IMR-90 (cell line): ENCODE measurements at regions not wholly inside any gene's neighbourhood (a gene's known extent, or its start where the extent isn't known, plus 50 kb on each side); places are given as distances from the start of the nearest gene placed in this dataset.

Source experiments
- ATAC-seq: fragments of 200-7000 bp; cut with Tn5 transposase; 2 replicates; pipeline ENCODE4 v1.9.1; 2020; ENCODE audit warnings: low read depth, mild to moderate bottlenecking, moderate library complexity
- BruUV-seq: library from RNA; stranded (reverse); fragments of 400-500 nt; replicated peaks from 2 replicates; lab custom pipeline; 2021; lab: Mats Ljungman, UMichigan
- CTCF ChIA-PET: fragments of 300-600 bp; formaldehyde crosslinking; extraction: SDS; loops from one replicate; lab custom pipeline; 2021; ENCODE audit warnings: antibody characterized with exemption; lab: Yijun Ruan, JAX
- POLR2A ChIA-PET: fragments of 300-600 bp; sonication (Branson Sonifier 250); formaldehyde crosslinking; loops from one replicate; lab custom pipeline; 2022; ENCODE audit warnings: antibody characterized with exemption; ENCODE audit not compliant: unreplicated experiment; lab: Charles Lee
- DNase-seq: peaks from one replicate; pipeline ENCODE4 v3.0.0; 2013
- H2AFZ ChIP-seq: replicated peaks from 2 replicates; pipeline ENCODE3; 2013; ENCODE audit warnings: low read length, mild to moderate bottlenecking; ENCODE audit not compliant: poor library complexity
- H2AK5ac ChIP-seq: 2 replicates; pipeline ENCODE4 v1.6.1; 2013; ENCODE audit warnings: low read depth, low read length, inconsistent platforms
- H2AK9ac ChIP-seq: replicated peaks from 2 replicates; pipeline ENCODE3; 2013; ENCODE audit warnings: mild to moderate bottlenecking, low read depth, low read length, moderate library complexity; ENCODE audit not compliant: poor library complexity
- H2BK120ac ChIP-seq: 2 replicates; pipeline ENCODE4 v1.6.1; 2013; ENCODE audit warnings: low read depth, low read length, inconsistent platforms
- H2BK15ac ChIP-seq: 3 replicates; pipeline ENCODE4 v1.6.1; 2013; ENCODE audit warnings: low read depth, low read length, inconsistent platforms
- H2BK20ac ChIP-seq: 2 replicates; pipeline ENCODE4 v1.6.1; 2013; ENCODE audit warnings: low read depth, mild to moderate bottlenecking, inconsistent platforms, low read length, moderate library complexity
- H2BK5ac ChIP-seq: 2 replicates; pipeline ENCODE4 v1.6.1; 2013; ENCODE audit warnings: mild to moderate bottlenecking, low read depth, low read length, inconsistent platforms; ENCODE audit not compliant: poor library complexity, severe bottlenecking
- H3K14ac ChIP-seq: replicated peaks from 2 replicates; pipeline ENCODE4 v1.6.1; 2013; ENCODE audit warnings: low read depth, low read length, inconsistent platforms
- H3K18ac ChIP-seq: 2 replicates; pipeline ENCODE4 v1.6.1; 2013; ENCODE audit warnings: low read depth, low read length, control low read depth
- H3K23ac ChIP-seq: 2 replicates; pipeline ENCODE4 v1.6.1; 2013; ENCODE audit warnings: low read depth, low read length, inconsistent platforms
- H3K27ac ChIP-seq: 2 replicates; pipeline ENCODE4 v1.5.1; 2013; ENCODE audit warnings: mild to moderate bottlenecking, control low read depth, low read length; ENCODE audit not compliant: insufficient read depth
- H3K27me3 ChIP-seq: 2 replicates; pipeline ENCODE4 v1.6.1; 2013; ENCODE audit warnings: low read length; ENCODE audit not compliant: control insufficient read depth, insufficient read depth
- H3K36me3 ChIP-seq: 2 replicates; pipeline ENCODE4 v1.6.1; 2013; ENCODE audit warnings: low read length, mixed read lengths; ENCODE audit not compliant: control insufficient read depth, insufficient read depth
- H3K4ac ChIP-seq: 2 replicates; pipeline ENCODE4 v1.6.1; 2013; ENCODE audit warnings: low read depth, low read length, inconsistent platforms
- H3K4me1 ChIP-seq: 2 replicates; pipeline ENCODE4 v1.6.1; 2013; ENCODE audit warnings: low read length, mixed read lengths; ENCODE audit not compliant: control insufficient read depth, insufficient read depth
- H3K4me2 ChIP-seq: 2 replicates; pipeline ENCODE4 v1.6.1; 2013; ENCODE audit warnings: low read depth, mild to moderate bottlenecking, control low read depth, low read length, moderate library complexity
- H3K4me3 ChIP-seq: 2 replicates; pipeline ENCODE4 v1.5.1; 2013; ENCODE audit warnings: low read depth, mild to moderate bottlenecking, control low read depth, low read length, moderate library complexity; ENCODE audit not compliant: insufficient read depth
- H3K56ac ChIP-seq: 2 replicates; pipeline ENCODE4 v1.6.1; 2013; ENCODE audit warnings: low read length, inconsistent platforms; ENCODE audit not compliant: insufficient read depth; ENCODE audit errors: extremely low read depth
- H3K79me1 ChIP-seq, 2 experiments: 2 replicates each; pipeline ENCODE4 v1.6.1; 2013; ENCODE audit warnings: low read length in 2 of 2, inconsistent platforms in 1 of 2, low read depth in 1 of 2
- H3K9ac ChIP-seq: 2 replicates; pipeline ENCODE4 v1.6.1; 2013; ENCODE audit warnings: low read depth, low read length, control low read depth
- H3K9me1 ChIP-seq: 2 replicates; pipeline ENCODE4 v1.6.1; 2013; ENCODE audit warnings: low read length, inconsistent platforms; ENCODE audit not compliant: insufficient read depth
- H3K9me3 ChIP-seq: 2 replicates; pipeline ENCODE4 v1.6.1; 2013; ENCODE audit warnings: low read length; ENCODE audit not compliant: control insufficient read depth, insufficient read depth
- H4K20me1 ChIP-seq: 2 replicates; pipeline ENCODE4 v1.6.1; 2013; ENCODE audit warnings: low read length, inconsistent platforms; ENCODE audit not compliant: insufficient read depth
- H4K5ac ChIP-seq: 2 replicates; pipeline ENCODE4 v1.6.1; 2013; ENCODE audit warnings: mild to moderate bottlenecking, low read depth, low read length, control low read depth
- H4K8ac ChIP-seq, 2 experiments: 2 replicates each; pipeline ENCODE4 v1.6.1; 2013; ENCODE audit warnings: low read depth in 2 of 2, low read length in 2 of 2, control low read depth in 1 of 2, inconsistent platforms in 1 of 2
- H4K91ac ChIP-seq: 2 replicates; pipeline ENCODE4 v1.6.1; 2013; ENCODE audit warnings: low read depth, low read length, inconsistent platforms; ENCODE audit not compliant: insufficient read depth
- CEBPB ChIP-seq: IDR thresholded peaks from 2 replicates; pipeline ENCODE4 v1.6.1; 2012; ENCODE audit warnings: low read depth, low read length, improper control_type of control experiment
- CHD1 ChIP-seq: IDR thresholded peaks from 2 replicates; pipeline ENCODE4 v1.6.1; 2012; ENCODE audit warnings: low read depth, low read length, improper control_type of control experiment
- CTCF ChIP-seq: conservative IDR thresholded peaks from 2 replicates; pipeline ENCODE4 v1.5.1; 2012; ENCODE audit warnings: mild to moderate bottlenecking, low read depth, low read length, improper control_type of control experiment
- ELK1 ChIP-seq: fragments of 150-350 bp; IDR thresholded peaks from 2 replicates; pipeline ENCODE4 v1.6.1; 2016; ENCODE audit warnings: low read depth, mild to moderate bottlenecking, low read length, moderate library complexity, borderline replicate concordance
- FOS ChIP-seq: fragments of 150-350 bp; IDR thresholded peaks from 2 replicates; pipeline ENCODE4 v1.6.1; 2016; ENCODE audit warnings: low read depth, low read length
- MAFK ChIP-seq: IDR thresholded peaks from 2 replicates; pipeline ENCODE4 v1.6.1; 2012; ENCODE audit warnings: low read depth, low read length, improper control_type of control experiment
- MAZ ChIP-seq: IDR thresholded peaks from 2 replicates; pipeline ENCODE4 v1.6.1; 2012; ENCODE audit warnings: low read depth, mild to moderate bottlenecking, low read length, improper control_type of control experiment, moderate library complexity, borderline replicate concordance
- MXI1 ChIP-seq: IDR thresholded peaks from 2 replicates; pipeline ENCODE4 v1.6.1; 2012; ENCODE audit warnings: low read depth, mild to moderate bottlenecking, low read length, moderate library complexity, borderline replicate concordance
- NFE2L2 ChIP-seq: fragments of 150-350 bp; IDR thresholded peaks from 2 replicates; pipeline ENCODE4 v1.6.1; 2016; ENCODE audit warnings: low read depth, mild to moderate bottlenecking, low read length
- POLR2A ChIP-seq: IDR thresholded peaks from 2 replicates; pipeline ENCODE4 v1.6.1; 2012; ENCODE audit warnings: mild to moderate bottlenecking, low read depth, low read length
- RAD21 ChIP-seq: IDR thresholded peaks from 2 replicates; pipeline ENCODE4 v1.6.1; 2012; ENCODE audit warnings: low read length, improper control_type of control experiment
- RCOR1 ChIP-seq: IDR thresholded peaks from 2 replicates; pipeline ENCODE4 v1.6.1; 2012; ENCODE audit warnings: mild to moderate bottlenecking, low read length, improper control_type of control experiment; ENCODE audit not compliant: insufficient replicate concordance
- RFX5 ChIP-seq: IDR thresholded peaks from 2 replicates; pipeline ENCODE4 v1.8.0; 2012; ENCODE audit warnings: low read depth, mild to moderate bottlenecking, low read length, moderate library complexity
- SMC3 ChIP-seq: fragments of 150-350 bp; IDR thresholded peaks from 2 replicates; pipeline ENCODE4 v1.6.1; 2016; ENCODE audit warnings: low read depth, mild to moderate bottlenecking, antibody characterized with exemption, low read length, moderate library complexity
- USF2 ChIP-seq: fragments of 150-350 bp; IDR thresholded peaks from 2 replicates; pipeline ENCODE4 v1.6.1; 2017; ENCODE audit warnings: mild to moderate bottlenecking, antibody characterized with exemption, low read length, low read depth
- WGBS, 2 experiments: methylation state at CpG; one replicate each; pipeline versions ENCODE4 v1.1.5 to v1.1.7; 2013; ENCODE audit warnings: missing lambda C conversion rate in 2 of 2; ENCODE audit not compliant: insufficient read length in 1 of 2; ENCODE audit errors: extremely low coverage in 2 of 2; 5-methylcytosine and 5-hydroxymethylcytosine counted together
- dilution Hi-C: fragments of 300-500 bp; cut with HindIII; formaldehyde crosslinking; loops from one replicate; pipeline ENCODE4 v1.14.3; 2018; ENCODE audit warnings: low sequenced_read_pairs; ENCODE audit not compliant: unreplicated experiment
- in situ Hi-C: fragments of 300-500 bp; cut with MboI; formaldehyde crosslinking; loops from 3 replicates; pipeline ENCODE4 v1.14.3; 2019; ENCODE audit warnings: low sequenced_read_pairs, inconsistent platforms, mixed read lengths
- intact Hi-C: fragments of 100-400 bp; cut with micrococcal nuclease; formaldehyde crosslinking; loops from 2 replicates; pipeline ENCODE4 v1.10.0; 2022

- Histone ChIP-seq H3K56ac (peak overlapping the region; percentile 70; the same call in 1 of the 2 replicates), H3K4me3 (no peak overlapping the region), H3K79me1 (no peaks in the 10 kb centered on the region), H4K8ac (peak overlapping the region; percentile 61 to 90), H2BK15ac (peak overlapping the region; percentile 71; the same call in 2 of the 3 replicates), H2BK20ac (peak overlapping the region; percentile 93), H2AK5ac (peak overlapping the region; percentile 88), H2BK120ac (peak overlapping the region; percentile 96), H2AFZ (peak overlapping the region; percentile 90), H3K9ac (no peak overlapping the region), H3K27me3 (no peaks in the 10 kb centered on the region), H4K91ac (peak overlapping the region; percentile 92), H3K9me1 (peaks cover 27% of the 10 kb centered on the region), H4K5ac (peak overlapping the region; percentile 33), H3K4ac (peak overlapping the region; percentile 95), H3K36me3 (no peaks in the 10 kb centered on the region), H3K23ac (peak overlapping the region; percentile 35), H4K20me1 (no peaks in the 10 kb centered on the region), H3K4me1 (peaks cover 27% of the 10 kb centered on the region), H3K4me2 (peak overlapping the region; percentile 18), H2AK9ac (peak overlapping the region; percentile 35), H3K27ac (peak overlapping the region; percentile 74), H3K18ac (peak overlapping the region; percentile 86), H3K14ac (peak overlapping the region; percentile 88), H2BK5ac (peak overlapping the region; percentile 14), H3K9me3 (no peaks in the 10 kb centered on the region)
- BruUV-seq: no TSS peak
- ATAC-seq (peak; percentile 70), DNase-seq (peak; percentile 80)
- CTCF ChIA-PET: interaction anchor here (0.8 kb wide), 1 partner anchor 52 kb away, joined by 4 read pairs; no protein-coding TSS in a partner anchor
- TF ChIP-seq NFE2L2: no peak
- no peak for TF ChIP-seq CTCF
- no peak for TF ChIP-seq MXI1
- TF ChIP-seq MAFK: no peak
- TF ChIP-seq RFX5: no peak
- no peak for TF ChIP-seq FOS
- no peak for TF ChIP-seq RCOR1
- TF ChIP-seq CHD1: no peak
- TF ChIP-seq USF2: no peak
- no peak for TF ChIP-seq ELK1
- no peak for TF ChIP-seq MAZ
- TF ChIP-seq CEBPB: no peak
- no peak for TF ChIP-seq RAD21
- no peak for TF ChIP-seq SMC3
- TF ChIP-seq POLR2A: no peak
- POLR2A ChIA-PET: no interaction called here
- dilution Hi-C loops: no loop called here
- 91% methylated on average over 6 of the region's 11 CpGs; no CpG with 5 or more reads in 1 of the 2 experiments for whole genome bisulfite sequencing, 2 experiments
- in situ Hi-C loops: no loop called here
- intact Hi-C loops: no loop called here
Measured at GRCh38 chr2:19738707-19739106, 163.1 kb downstream of the TTC32 start.
